ENCODE measurements at regions not wholly inside any gene's neighbourhood (a gene's known extent, or its start where the extent isn't known, plus 50 kb on each side); places are given as distances from the start of the nearest gene placed in this dataset.
"Not testable (repeated sequence)": the region's sequence is repeated elsewhere in the genome, so short reads cannot be mapped to it uniquely, and the experiment has no call there.

DNA sequence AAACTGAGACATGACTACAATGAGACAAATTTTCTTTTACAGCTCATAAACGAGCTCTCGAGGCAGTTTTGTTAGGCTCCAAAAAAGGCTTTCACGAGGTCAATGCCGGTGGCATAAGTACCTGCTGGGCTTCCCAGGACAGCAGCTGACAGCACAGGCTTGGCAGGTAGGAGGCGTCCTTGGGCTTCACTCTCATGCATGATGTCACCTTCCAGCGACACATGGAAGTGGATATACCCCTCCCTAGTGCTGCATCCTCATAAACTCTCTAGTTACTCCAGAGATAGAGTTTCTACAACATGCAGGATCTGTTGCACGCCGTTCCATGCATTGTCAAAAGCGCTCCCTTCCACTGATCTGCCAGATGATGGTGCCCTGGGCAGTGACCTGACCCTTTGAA lies 112.5 kb upstream of the PAXBP1 start:
- DNase-seq (ENCODE audit: low read depth): no peak

DNA sequence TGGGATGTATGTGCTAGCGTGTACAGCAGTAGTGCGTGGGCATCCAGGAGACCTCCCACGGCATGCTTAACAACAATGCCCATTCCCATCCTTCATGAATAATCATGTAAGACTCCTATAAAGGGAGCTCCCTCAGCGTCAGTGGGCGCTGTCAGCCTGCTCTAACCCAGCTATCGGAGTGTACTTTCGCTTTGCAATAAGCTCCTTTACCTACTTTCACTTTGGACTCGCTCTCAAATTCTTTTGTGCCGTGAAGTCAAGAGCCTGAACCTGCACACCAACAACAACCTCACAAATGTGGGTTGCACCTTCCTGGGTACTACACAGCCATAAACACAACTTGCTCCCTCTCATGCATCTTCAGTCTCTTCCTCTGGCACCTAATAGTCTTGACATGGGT lies 114.8 kb upstream of the PAXBP1 start:
- DNase-seq (ENCODE audit: low read depth): no peak

DNA sequence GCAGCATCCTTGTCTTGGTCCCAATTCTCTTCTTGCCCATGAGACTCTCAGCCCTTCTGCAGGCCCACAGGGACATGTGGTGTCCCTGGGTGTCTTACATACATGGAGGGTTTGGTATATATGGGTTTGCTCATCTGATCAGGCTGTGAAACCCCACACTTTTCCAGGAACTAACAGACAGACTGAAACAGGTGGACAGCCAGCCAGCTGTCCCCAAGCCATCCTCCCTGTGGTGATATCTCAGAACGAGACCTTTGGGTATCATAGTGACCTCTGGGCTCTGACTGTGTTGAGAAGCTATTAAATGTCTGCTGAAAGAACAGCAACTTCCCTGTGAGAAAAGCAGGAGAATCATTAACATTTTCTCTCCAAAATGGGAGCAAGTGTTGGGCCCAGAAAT lies 115.5 kb upstream of the PAXBP1 start:
- DNase-seq (ENCODE audit: low read depth): no peak

DNA sequence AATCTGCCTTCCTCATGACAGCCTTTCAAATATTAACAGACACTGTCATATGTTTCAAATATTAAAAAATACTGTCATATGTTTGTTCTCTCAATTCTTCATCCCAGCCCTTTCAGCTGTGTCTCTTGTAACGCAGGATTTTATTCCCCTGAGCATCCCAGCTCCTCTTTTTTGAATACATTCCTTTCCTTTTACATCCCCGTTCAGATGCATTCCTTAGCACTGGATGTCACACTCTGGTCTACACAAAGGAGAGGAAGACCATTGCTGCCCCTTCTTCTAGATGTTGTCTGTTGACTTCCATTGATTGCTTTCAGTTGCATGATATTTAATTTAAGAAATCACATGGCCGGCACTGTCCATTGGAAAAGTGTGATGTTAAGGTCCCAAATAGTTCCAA lies 117.4 kb upstream of the PAXBP1 start:
- no peak for DNase-seq (ENCODE audit: low read depth)

DNA sequence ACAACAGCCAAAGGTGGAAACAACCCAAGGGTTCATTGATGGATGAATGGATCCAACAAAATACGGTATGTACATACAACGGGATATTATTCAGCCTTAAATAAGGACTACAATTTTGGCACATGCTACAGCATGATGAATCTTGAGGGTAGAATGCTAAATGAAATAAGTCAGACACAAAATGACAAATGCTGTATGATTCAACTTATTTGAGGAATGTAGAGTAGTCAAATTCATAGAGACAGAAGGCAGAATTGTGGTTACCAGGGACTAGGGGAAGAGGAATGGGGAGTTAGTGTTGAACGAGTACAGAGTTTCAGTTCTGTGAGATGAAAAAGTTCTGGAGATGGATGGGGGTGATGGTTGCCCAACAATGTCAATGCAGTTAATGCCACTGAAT lies 118.0 kb upstream of the PAXBP1 start:
- DNase-seq (ENCODE audit: low read depth): no peak

DNA sequence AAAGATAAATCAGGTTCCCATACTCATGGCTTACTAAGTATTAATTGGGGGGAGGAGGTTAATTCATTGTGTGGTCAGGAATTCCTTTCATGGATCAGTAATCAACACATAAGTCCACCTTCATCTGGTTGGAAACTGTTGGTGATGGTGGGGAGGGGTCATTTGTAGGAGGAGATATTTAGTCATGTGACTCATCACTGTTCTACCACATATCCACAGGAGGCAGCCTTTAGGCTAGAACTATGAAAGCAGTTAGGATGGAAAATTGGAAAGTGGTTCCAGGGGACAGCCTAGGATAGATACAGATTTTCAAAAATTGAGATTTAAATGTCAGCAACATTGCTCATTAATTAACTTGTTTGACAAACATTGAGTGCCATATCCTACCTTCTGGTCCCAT lies 122.8 kb upstream of the PAXBP1 start:
- DNase-seq (ENCODE audit: low read depth): no peak

DNA sequence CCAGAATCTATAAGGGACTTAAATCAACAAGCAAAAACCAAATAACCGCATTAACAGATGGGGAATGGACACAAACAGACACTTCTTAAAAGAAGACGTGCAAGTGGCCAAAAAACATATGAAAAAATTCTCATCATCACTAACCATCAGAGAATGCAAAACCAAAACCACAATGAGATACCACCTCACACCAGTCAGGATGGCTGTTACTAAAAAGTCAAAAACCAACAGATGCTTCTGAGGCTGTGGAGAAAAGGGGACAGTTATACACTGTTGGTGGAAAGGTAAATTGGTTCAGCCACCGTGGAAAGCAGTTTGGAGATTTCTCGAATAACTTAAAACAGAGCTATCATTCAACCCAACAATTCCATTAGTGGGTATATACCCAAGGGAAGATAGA lies 124.9 kb upstream of the OLIG2 start:
- DNase-seq (ENCODE audit: low read depth): no peak

DNA sequence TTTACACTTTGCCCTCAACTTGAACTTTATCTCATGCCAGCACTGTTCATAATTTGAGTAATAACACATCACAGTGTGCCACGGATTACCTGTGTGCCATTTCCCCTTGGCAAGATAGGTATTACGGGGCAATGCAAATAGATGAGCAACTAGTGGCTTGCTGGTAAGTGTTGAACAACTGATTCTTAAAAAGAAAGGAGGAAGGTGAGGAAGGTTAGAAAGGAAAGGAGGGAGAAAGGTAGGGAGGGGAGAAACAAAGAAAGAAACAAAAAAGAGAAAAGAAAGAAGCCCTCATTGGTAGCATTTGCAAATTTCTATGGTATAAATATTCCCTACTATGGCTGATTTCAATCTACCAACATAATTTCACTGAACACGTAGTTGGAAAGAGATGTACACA lies 118.2 kb upstream of the OLIG2 start:
- DNase-seq (ENCODE audit: low read depth): no peak

DNA sequence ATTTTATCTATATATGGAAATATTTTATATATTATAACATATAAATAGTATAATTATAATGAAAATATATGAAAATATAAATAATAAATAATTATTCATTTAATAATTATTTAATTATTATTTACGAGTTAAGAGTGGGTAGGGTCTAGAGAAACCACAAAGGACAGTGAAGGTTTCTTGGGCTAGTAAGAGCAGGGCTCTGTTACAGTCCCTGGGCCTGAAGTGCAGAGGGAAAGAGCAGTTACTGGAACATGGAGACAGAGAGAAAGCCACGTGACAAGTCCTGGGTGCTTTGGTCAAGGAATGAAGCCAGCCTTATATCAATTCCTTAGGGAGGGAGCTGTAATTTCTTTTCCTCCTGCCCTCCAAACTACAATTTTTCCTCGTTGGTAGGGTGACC lies 117.2 kb upstream of the OLIG2 start:
- no peak for DNase-seq (ENCODE audit: low read depth)

DNA sequence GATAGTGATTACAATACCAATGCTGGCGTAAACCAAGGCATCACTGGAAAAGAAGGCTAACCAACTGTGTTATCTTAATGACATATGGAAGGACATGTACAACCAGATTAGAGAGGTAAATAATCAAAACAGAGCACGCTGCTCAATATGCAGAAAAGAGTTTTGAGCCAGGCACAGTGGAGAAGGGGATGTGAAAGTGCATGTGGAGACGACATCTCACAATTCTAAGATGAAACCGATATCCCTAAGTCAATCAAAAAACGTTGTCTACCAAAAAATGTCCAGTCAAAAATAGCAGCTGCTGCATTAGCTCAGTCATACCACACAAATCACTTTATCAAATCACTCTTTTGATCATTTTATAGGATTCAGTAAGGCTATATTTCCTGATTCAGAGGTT lies 116.3 kb upstream of the OLIG2 start:
- DNase-seq (ENCODE audit: low read depth): no peak

DNA sequence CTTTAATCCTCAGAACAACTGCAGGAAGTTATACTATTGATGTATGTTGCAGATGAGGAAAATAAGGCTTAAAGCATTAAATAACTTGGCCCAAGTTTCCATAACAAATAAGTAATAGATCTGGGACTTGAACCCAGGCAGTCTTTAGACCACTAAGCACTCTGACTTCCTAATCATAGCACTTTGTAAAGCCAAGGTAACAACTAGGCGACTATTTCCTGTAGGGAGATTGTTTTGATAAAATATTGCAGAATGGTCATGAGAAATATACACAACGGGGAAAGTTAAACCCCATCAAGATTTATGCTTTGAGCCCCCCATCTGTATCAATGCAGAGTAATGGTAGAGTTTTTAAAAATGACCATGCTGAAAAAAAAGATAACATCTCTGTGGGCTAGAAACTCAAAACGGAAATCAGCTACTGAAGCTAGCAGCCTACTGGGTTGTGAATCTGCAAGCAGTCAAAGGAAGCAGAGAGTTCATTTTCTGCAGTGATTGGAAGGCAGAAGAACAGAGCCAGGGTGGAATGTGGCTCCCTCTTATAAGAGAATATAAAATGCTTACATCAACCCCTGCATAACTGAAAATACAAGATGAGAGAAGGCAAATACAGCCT lies 111.2 kb upstream of the OLIG2 start:
- DNase-seq (ENCODE audit: low read depth): no peak

DNA sequence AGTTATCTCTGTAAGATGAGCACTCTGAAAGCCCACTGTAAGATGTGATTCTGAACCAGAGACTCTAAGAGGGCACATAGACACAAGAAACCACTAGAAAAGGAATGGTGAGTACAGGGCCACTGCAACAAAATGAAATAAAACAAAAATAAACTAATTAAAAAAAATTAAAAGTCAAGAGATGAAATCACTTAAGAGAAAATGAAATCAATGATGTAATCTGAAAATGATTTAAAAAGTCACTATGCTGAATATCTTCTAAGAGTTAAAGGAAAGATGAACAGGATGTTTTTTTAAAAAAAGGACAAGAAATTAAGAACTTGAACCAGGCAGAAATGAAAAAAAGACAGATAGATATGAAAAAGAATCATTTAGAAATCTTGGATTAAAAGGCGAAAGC lies 110.6 kb upstream of the OLIG2 start:
- no peak for DNase-seq (ENCODE audit: low read depth)

DNA sequence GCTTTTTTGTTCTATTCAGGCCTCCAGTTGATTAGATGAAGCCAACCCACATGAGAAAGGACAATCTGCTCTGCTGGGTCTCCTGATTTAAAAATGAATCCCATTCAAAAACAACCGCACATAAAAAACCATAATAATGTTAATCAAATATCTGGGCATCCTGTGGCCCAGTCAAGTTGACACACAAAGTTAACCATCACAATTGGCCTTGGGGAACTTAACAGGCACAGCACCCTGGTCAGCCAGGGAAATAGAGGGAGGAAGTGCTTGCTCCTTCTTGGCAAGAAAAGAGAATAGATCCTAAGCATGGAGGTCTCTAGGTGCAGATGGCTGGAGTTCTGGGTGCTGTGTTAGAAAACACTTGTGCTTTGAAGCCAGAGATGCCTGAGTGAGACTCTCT lies 109.6 kb upstream of the OLIG2 start:
- no peak for DNase-seq (ENCODE audit: low read depth)

DNA sequence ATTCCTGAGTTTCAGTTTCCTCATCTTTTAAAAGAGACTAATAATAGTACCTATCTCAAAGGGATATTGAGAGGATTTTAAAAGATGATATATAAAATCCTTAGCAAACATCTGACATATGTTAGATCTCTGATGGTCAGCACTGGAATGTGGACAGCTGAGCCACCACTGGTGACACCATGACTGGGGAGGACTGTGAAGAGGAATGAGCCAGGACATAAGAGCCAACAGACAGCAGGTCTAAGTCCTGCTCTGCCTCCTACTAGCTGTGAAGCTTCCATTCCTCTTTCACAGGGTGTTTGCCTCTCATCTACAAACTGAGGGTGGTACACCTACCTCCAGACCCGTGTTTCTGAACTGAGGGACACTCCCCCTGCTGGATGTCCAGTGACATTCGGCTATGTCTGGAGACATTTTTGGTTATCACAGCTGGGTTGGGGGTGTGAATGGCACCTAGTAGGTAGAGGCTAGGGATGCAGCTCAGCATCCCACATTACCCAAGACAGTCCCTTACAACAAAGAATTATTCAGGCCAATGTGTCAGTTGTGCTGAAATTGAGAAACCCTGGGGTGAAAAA lies 109.1 kb upstream of the OLIG2 start:
- DNase-seq (ENCODE audit: low read depth): no peak

DNA sequence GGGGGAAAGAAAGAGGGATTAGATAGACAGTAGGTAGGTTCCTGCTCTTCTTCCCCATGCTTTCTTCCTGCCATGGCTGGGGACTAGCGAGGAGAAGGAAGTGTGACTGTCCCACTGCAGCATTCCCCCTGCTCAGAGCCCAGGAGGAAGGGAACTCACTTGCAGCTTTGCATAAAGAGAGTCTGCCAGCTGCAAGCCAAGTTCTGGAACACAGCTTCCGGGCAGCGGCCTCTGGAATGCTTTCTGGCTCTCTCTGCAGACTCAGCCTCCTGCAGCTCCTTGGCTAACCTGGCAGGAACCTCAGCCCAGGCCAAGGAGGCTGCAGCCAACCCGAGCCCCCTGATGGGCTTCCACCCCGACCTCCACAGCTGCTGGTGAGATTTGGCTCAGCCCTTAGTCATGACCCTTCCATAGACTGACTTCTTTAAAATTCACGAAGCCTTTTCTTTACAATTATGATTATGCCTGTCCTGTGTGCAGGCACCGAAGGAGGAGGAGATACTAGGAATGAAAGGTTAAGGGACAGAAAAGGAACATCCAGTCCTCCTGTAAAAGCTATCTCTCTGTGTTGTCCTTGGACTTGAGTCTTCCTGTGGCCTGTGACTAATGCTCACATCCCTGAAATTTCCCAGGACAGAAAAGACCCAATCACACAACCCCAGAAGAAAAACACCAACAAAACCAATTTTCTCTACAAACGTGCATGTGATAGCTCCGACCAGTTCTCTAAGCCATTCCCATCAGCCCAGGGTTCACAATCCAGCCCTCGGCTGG lies 108.2 kb upstream of the OLIG2 start:
- no peak for DNase-seq (ENCODE audit: low read depth)

DNA sequence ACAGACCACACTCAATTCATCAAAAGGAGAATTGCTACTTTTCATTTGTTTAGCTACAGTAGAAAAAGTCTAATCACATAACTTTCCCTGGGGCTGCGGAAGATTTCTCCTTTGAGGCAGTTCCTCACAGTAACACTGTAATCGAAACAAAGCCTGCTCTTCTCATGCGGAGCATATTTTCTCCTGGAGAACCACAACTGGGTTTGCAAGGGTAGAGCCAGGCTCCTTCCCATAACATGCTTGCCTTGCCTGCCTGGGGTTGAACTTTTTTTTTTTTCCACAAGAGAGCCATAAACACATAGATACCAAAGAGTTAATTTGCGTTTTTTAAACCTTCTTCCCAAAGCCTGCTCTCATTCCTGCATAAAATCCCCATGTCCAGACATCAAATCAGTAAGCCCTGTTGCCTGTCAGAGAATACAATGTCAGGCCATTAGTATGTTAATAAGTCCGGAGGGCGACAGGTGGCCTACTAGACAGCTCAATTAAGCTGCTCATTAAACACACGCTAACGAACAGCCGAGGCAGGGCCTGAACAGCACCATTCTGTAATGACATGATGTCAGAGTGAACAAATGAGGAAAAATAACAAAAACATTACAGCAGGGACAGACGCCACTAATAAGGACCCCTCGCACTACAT lies 107.1 kb upstream of the OLIG2 start:
- no peak for DNase-seq (ENCODE audit: low read depth)

DNA sequence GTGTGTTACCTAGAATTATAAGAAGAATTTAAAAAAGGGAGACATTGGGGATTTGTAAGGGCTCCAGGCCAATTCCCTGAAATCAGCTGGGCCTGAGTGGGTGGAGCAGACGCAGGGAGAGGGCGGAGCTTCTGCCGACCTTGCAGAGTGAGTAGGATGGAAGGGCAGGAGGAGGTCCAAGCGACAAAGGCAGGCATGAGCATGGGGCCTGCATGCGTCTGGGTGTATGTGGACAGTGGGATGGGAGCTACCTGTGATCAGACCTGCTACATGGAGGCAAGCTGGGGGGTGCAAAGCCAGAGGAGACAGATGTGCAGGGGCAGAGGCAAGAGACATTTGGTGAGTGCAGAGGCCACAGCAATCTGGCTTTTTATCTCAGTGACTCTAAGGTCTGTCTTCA lies 105.3 kb upstream of the OLIG2 start:
- DNase-seq (ENCODE audit: low read depth): no peak

DNA sequence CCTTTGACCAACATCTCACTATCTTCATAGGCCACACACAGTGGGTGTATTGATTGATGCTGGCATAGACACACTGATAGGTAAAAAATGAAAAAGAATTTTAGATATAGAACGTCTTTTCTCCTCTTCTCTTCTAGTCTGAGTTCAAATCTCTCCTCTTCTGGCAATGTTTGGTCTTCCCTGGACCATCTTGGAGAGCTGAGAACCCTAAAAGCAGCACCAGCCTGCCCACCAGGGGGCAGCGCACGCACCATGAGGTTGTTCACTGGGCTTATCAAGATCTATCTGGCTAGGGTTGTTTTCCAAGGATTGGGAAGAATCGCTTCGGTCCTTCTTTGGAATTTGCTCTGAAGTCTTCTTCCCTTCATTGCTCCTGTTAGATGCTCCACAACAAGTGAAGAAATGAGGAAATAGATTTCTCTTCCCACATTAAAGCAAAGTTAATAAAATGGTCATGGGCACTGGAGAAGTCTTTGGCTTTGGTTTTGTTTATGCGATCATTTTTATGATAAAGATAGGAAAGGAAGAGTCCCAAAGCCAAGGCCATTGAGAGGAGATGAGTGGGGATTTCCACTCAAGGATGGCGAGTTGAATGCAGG lies 104.0 kb upstream of the OLIG2 start:
- no peak for DNase-seq (ENCODE audit: low read depth)

DNA sequence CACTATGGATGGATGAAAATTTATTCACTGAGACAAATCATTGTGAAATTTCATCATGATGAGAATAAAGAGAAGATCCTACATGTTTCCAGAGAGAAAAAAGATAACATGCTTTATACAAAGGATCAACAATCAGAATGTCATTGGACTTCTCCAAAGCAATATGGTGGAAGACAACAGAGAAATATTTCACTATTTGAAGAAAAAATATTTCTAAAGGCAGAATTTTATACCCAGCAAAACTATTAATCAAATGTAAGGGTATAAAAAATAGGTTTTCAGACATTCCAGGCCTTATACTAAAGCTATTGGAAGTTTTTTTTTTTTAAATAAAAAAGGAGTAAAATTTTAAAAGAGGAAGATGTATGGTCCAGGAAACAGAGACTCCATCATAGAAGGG lies 100.6 kb upstream of the OLIG2 start:
- DNase-seq (ENCODE audit: low read depth): no peak

DNA sequence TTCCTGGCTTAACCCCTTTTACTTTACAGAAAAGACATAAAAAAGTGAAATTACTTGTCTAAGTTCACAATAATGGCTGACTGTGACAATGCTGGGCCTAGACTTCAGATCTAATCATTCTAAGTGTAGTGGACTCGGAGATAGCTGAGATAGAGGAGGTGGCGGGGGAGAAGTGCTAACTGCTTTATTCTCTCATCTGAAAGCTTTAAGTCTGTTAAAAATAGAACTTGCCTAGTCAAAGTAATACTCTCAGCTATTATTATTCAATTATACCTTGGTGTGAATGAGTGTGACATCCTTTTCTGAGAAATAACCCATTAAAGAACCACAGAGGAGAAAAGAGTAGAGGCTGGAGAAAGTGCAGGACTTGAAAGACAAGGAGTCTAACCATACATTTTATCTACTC lies 96.1 kb upstream of the OLIG2 start:
- no peak for DNase-seq (ENCODE audit: low read depth)

DNA sequence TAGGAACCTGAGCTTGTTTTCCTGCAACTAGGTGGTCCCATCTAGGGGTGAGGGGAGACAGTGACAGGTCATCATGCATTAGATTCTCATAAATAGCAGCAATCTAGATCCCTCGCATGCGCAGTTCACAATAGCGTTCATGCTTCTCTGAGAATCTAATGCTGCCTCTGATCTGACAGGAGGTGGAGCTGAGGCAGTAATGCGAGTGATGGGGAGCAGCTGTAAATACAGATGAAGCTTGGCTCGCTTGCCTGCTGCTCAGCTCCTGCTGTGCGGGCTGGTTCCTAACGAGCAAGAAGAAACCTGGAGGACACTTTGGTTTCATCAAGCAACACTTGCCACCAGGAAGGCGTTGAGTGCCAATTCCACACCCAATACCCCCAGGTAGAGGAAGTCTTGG lies 95.1 kb upstream of the OLIG2 start:
- DNase-seq (ENCODE audit: low read depth): no peak

DNA sequence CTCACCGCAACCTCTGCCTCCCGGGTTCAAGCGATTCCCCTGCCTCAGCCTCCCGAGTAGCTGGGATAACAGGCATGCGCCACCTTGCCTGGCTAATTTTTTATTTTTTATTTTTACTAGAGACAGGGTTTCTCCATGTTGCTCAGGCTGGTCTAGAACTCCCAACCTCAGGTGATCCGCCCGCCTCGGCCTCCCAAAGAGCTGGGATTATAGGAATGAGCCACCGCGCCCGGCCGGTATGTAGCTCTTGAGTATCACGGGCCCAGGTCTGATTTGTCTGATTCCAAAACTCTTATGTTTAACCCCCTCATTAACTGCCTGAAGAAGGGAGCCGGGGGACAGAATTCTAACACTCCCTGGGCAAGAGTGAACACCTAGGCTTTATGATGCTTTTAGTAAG lies 91.7 kb upstream of the OLIG2 start:
- DNase-seq (ENCODE audit: low read depth): not testable (repeated sequence)

DNA sequence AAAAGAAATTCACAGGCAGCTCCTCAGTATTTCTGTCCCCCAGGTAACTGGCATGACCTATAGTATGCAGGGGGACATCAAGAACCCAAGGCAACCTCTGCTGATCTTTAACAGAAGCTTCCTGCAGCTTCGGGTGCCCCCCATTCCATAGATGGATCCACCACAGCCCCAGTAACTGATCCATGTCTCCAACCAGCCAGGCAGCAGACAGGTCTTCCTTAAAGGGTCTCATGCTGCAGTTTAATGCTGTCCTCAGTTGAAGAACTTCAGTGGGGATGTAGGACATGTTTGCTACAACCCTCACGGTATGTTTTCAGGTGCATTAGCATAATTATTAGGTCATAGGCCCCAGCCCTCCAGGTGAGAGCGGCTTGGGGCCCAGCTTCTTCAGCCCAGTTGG lies 90.9 kb upstream of the OLIG2 start:
- DNase-seq (ENCODE audit: low read depth): no peak

All from iris pigment epithelial cell (primary cell).